ENCODE measurements at regions not wholly inside any gene's neighbourhood (a gene's known extent, or its start where the extent isn't known, plus 50 kb on each side); places are given as distances from the start of the nearest gene placed in this dataset.
"Not testable (repeated sequence)": the region's sequence is repeated elsewhere in the genome, so short reads cannot be mapped to it uniquely, and the experiment has no call there.

DNA sequence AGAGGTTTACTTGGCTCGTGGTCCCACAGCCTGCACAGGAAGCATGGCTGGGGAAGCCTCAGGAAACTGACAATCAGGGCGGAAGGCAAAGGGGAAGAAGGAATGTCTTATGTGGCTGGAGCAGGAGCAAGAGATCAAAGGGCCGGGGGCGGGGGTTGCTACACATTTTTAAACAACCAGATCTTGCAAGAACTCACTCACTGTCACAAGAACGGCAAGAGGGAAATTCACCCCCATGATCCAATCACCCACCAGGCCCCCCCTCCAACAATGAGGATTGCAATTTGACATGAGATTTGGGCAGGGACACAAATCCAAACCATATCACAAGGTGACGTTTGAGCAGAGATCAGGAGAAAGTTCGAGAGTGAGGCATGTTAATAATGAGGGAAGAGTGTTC lies 163.7 kb upstream of the RPH3A start:
- POLR2A ChIA-PET (ENCODE audit: low non-redundant PET) = no interaction called here
- no peak for DNase-seq (ENCODE audit: low spot score)
- CTCF ChIA-PET = interaction anchor here (1.1 kb wide), 1 partner anchor 19 kb away, joined by 3 read pairs; no protein-coding TSS in a partner anchor
- TF ChIP-seq, protein P1, sequence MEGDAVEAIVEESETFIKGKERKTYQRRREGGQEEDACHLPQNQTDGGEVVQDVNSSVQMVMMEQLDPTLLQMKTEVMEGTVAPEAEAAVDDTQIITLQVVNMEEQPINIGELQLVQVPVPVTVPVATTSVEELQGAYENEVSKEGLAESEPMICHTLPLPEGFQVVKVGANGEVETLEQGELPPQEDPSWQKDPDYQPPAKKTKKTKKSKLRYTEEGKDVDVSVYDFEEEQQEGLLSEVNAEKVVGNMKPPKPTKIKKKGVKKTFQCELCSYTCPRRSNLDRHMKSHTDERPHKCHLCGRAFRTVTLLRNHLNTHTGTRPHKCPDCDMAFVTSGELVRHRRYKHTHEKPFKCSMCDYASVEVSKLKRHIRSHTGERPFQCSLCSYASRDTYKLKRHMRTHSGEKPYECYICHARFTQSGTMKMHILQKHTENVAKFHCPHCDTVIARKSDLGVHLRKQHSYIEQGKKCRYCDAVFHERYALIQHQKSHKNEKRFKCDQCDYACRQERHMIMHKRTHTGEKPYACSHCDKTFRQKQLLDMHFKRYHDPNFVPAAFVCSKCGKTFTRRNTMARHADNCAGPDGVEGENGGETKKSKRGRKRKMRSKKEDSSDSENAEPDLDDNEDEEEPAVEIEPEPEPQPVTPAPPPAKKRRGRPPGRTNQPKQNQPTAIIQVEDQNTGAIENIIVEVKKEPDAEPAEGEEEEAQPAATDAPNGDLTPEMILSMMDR (conservative IDR thresholded peaks at IDR 0.05; ENCODE audit: low read depth) = no peak
- no peak overlapping the region for H3K27ac ChIP-seq

DNA sequence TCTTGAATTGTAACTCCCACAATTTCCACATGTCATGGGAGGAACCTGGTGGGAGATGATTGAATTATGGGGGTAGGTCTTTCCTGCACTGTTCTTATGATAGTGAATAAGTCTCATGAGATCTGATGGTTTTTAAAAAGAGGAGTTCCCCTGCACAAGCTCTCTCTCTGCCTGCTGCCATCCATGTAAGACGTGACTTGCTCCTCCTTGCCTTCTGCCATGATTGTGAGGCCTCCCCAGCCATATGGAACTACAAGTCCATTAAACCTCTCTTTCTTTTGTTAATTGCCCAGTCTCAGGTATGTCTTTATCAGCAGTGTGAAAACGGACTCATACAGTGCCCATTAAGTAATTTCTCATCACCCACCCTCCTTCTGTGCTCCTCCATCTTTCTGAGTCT lies 159.6 kb upstream of the RPH3A start:
- POLR2A ChIA-PET (ENCODE audit: low non-redundant PET); CTCF ChIA-PET; H3K27ac ChIP-seq; DNase-seq (ENCODE audit: low spot score): not testable (repeated sequence)

DNA sequence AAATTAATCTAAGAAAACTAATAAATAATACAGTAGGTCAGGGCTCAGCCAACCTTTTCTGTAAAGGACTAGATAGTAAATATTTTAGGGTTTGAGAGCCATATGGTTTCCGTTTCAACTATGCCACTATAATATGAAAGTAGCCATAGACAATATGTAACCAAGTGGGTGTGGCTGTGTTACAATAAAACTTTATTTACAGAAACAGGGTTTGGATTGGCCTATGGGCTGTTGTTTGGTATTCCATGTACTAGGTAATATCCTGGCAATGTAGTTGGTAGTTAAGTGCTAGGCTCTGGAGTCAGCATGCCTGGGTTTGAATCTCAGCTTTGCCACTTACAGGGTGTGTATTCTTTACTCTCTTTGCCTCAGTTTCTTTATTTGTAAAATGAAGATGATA lies 156.5 kb upstream of the RPH3A start:
- ChIA-PET POLR2A (ENCODE audit: low non-redundant PET) (no interaction called here), CTCF (no interaction called here)
- H3K27ac ChIP-seq = no peak overlapping the region
- TF ChIP-seq, protein P1 (conservative IDR thresholded peaks at IDR 0.05; ENCODE audit: low read depth) = no peak
- DNase-seq (ENCODE audit: low spot score) = no peak

DNA sequence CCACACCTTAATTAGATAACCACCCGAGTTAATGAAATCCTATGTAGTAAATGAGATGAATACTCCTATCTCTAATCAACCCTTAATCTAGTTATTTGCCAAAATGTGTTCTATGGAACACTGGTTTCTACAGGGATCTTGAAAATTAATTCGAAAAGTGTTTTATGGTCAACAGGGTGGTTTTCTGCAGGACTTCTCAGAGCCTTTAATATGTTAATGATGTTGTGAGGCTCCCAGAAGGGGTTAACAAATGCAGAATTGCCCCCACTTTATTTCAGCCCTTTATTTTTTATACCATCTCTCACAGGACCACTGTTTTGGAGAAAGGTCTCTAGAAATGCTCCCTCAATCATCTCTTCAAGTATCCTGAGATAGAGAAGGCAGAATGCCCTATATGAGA lies 153.1 kb upstream of the RPH3A start:
- H3K27ac ChIP-seq = no peak overlapping the region
- DNase-seq (ENCODE audit: low spot score) = no peak
- TF ChIP-seq, protein P1 (conservative IDR thresholded peaks at IDR 0.05; ENCODE audit: low read depth) = no peak
- POLR2A ChIA-PET (ENCODE audit: low non-redundant PET) = no interaction called here
- CTCF ChIA-PET = no interaction called here

DNA sequence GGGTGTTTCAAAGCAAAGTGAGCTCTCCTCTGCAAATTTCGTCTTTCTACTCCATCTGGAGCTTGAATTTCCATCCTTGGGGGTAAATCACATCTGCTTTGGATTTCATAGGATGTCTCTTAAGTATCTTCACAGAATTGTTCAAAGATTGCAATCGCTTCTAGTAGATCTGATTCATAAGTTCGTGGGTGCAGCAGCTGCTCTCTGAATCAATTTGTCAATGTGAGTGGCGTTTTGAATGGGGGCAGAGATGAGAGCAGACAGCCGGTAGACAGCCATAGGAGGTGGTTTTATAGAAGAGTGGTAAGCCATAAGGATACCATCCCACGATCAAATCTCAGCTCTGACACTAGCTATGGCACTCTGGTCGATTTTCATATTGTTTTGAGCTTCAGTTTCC lies 146.0 kb upstream of the RPH3A start:
- TF ChIP-seq, protein P1 (conservative IDR thresholded peaks at IDR 0.05; ENCODE audit: low read depth) = no peak
- no peak for DNase-seq (ENCODE audit: low spot score)
- no peak overlapping the region for H3K27ac ChIP-seq
- ChIA-PET CTCF (interaction anchor here (0.5 kb wide), 1 partner anchor 174 kb away, joined by 3 read pairs; no protein-coding TSS in a partner anchor), POLR2A (ENCODE audit: low non-redundant PET) (no interaction called here)

DNA sequence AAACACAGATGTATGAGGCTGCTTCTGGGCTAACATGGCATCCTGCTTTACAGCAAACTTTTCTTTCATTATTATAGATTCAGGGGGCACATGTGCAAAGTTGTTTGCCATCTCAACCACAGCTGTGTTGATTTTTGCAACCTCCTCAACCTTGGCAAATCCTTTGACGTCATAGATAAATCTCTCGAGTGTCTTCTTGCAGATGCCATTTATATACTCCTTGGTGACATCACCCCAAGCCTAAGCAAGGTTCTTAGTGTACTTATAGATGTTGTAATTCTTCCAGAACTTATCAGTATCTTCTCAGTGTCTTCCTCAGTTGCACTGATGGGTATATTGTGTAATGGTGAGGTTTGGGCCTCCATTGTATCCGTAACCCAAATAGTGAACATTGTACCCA lies 135.4 kb upstream of the RPH3A start:
- ChIA-PET POLR2A (ENCODE audit: low non-redundant PET) (no interaction called here), CTCF (no interaction called here)
- TF ChIP-seq, protein P1 (conservative IDR thresholded peaks at IDR 0.05; ENCODE audit: low read depth) = no peak
- H3K27ac ChIP-seq = no peak overlapping the region
- DNase-seq (ENCODE audit: low spot score) = no peak

DNA sequence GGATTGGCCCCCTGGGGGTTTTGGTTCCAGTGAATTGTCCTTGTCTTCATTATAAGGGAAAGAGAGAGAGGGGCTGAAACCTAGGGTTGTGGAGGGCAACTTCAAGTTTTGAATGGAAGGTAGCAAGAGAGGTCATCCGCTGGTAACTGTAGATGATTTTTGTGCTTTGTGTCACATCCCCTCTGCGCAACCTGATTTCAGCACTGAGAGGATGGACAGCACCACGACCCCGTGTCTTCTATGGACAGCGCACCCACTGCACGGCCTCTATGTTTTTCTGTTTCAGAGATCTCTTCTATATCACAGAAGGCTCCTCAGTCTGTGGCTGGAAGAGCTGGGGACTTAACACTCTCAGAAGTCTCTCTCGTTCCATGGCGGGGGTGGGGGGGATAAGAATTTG lies 127.0 kb upstream of the RPH3A start:
- TF ChIP-seq, protein P1 (conservative IDR thresholded peaks at IDR 0.05; ENCODE audit: low read depth) = no peak
- DNase-seq (ENCODE audit: low spot score) = peak; percentile 48
- H3K27ac ChIP-seq = no peak overlapping the region
- ChIA-PET POLR2A (ENCODE audit: low non-redundant PET) (no interaction called here), CTCF (no interaction called here)
